GM12878 (cell line): ENCODE measurements at regions not wholly inside any gene's neighbourhood (a gene's known extent, or its start where the extent isn't known, plus 50 kb on each side); places are given as distances from the start of the nearest gene placed in this dataset.

ENCODE experiments used
- ATAC-seq: fragments of 200-7000 bp; cut with Tn5 transposase; 3 replicates; pipeline ENCODE4 v1.9.1; 2020; ENCODE audit warnings: mild to moderate bottlenecking, moderate library complexity
- BruUV-seq: library from RNA; stranded (reverse); fragments of 400-500 nt; replicated peaks from 2 replicates; lab custom pipeline; 2021; lab: Mats Ljungman, UMichigan
- CTCF ChIA-PET: fragments of 300-600 bp; sonication (Branson Sonifier 250); formaldehyde crosslinking; extraction: SDS; loops from one replicate; lab custom pipeline; 2021; ENCODE audit warnings: inconsistent platforms; lab: Yijun Ruan, JAX
- POLR2A ChIA-PET: fragments of 350-600 bp; formaldehyde crosslinking; extraction: SDS; loops from one replicate; lab custom pipeline; 2021; ENCODE audit warnings: inconsistent platforms; lab: Charles Lee
- RAD21 ChIA-PET: fragments of 300-600 bp; sonication (Branson Sonifier 250); formaldehyde crosslinking; loops from one replicate; lab custom pipeline; 2023; ENCODE audit warnings: antibody characterized with exemption; ENCODE audit not compliant: unreplicated experiment; lab: Charles Lee
- SMC1A ChIA-PET: fragments of 300-600 bp; sonication (Branson Sonifier 250); formaldehyde crosslinking; loops from one replicate; lab custom pipeline; 2023; ENCODE audit not compliant: unreplicated experiment, uncharacterized antibody; lab: Charles Lee
- DNase-seq: peaks from one replicate; pipeline ENCODE4 v3.0.0-alpha.2; 2011; ENCODE audit warnings: low read depth, low spot score
- FAIRE-seq: peaks from 3 replicates; lab custom pipeline; 2011; peaks lifted over from hg19 to GRCh38; lab: Jason Lieb, UNC
- H2AFZ ChIP-seq: 2 replicates; pipeline ENCODE4 v1.6.0; 2011; ENCODE audit warnings: low read depth, low read length, control low read depth; ENCODE audit not compliant: control insufficient read depth
- H3K27ac ChIP-seq: 2 replicates; pipeline ENCODE4 v1.5.1; 2011; ENCODE audit warnings: control low read depth; ENCODE audit not compliant: control insufficient read depth, insufficient read depth
- H3K27me3 ChIP-seq, 2 experiments: replicated peaks in 1 of 2; 2 replicates each; pipeline versions ENCODE4 v1.6.0 to v1.6.1; 2011; ENCODE audit warnings: low read length in 1 of 2; ENCODE audit not compliant: control insufficient read depth in 2 of 2, insufficient read depth in 2 of 2
- H3K36me3 ChIP-seq, 2 experiments: 2 replicates each; pipeline ENCODE4 v1.5.1; 2011; ENCODE audit warnings: low read length in 1 of 2; ENCODE audit not compliant: control insufficient read depth in 2 of 2, insufficient read depth in 2 of 2
- H3K4me1 ChIP-seq: 2 replicates; pipeline ENCODE4 v1.6.1; 2011; ENCODE audit warnings: mild to moderate bottlenecking, low read length, moderate library complexity, mixed read lengths; ENCODE audit not compliant: control insufficient read depth, insufficient read depth
- H3K4me2 ChIP-seq: 2 replicates; pipeline ENCODE4 v1.6.0; 2011; ENCODE audit warnings: control low read depth; ENCODE audit not compliant: control insufficient read depth, insufficient read depth
- H3K4me3 ChIP-seq: fragments of 200-600 bp; sonication (generic); 2 replicates; pipeline ENCODE4 v1.5.1; 2016
- H3K79me2 ChIP-seq: 2 replicates; pipeline ENCODE4 v1.6.0; 2011; ENCODE audit warnings: low read length; ENCODE audit not compliant: control insufficient read depth, insufficient read depth
- H3K9ac ChIP-seq: 2 replicates; pipeline ENCODE4 v1.8.0; 2011; ENCODE audit warnings: low read length, control low read depth, mixed read lengths; ENCODE audit not compliant: control insufficient read depth, insufficient read depth
- H3K9me3 ChIP-seq: replicated peaks from 3 replicates; pipeline ENCODE4 v1.5.1; 2011; ENCODE audit warnings: mild to moderate bottlenecking, low read length; ENCODE audit not compliant: control insufficient read depth, insufficient read depth
- H4K20me1 ChIP-seq: 2 replicates; pipeline ENCODE4 v1.6.0; 2011; ENCODE audit not compliant: control insufficient read depth, insufficient read depth
- BRCA1 ChIP-seq: IDR thresholded peaks from 2 replicates; pipeline ENCODE4 v1.6.1; 2011; ENCODE audit warnings: low read depth, low read length, improper control_type of control experiment
- CUX1 ChIP-seq: IDR thresholded peaks from 2 replicates; pipeline ENCODE4 v1.6.1; 2012; ENCODE audit warnings: improper control_type of control experiment, low read depth, low read length; ENCODE audit not compliant: insufficient replicate concordance
- GABPA ChIP-seq: IDR thresholded peaks from 2 replicates; pipeline ENCODE4 v1.6.1; 2014; ENCODE audit warnings: antibody characterized with exemption, low read depth, mild to moderate bottlenecking, inconsistent platforms
- KAT2A ChIP-seq: conservative IDR thresholded peaks from 2 replicates; pipeline ENCODE4 v1.6.1; 2011; ENCODE audit warnings: low read depth, low read length; ENCODE audit not compliant: control insufficient read depth
- LARP7 ChIP-seq: fragments of 450-650 bp; IDR thresholded peaks from 2 replicates; pipeline ENCODE4 v1.6.1; 2017; ENCODE audit warnings: mild to moderate bottlenecking
- MXI1 ChIP-seq: fragments of 150-350 bp; IDR thresholded peaks from 2 replicates; pipeline ENCODE4 v1.6.1; 2011; ENCODE audit warnings: low read depth, mild to moderate bottlenecking, inconsistent platforms, low read length, improper control_type of control experiment
- NRF1 ChIP-seq: conservative IDR thresholded peaks from 2 replicates; pipeline ENCODE4 v1.6.1; 2011; ENCODE audit warnings: mild to moderate bottlenecking, low read depth, low read length, improper control_type of control experiment
- PKNOX1 ChIP-seq: fragments of 450-650 bp; IDR thresholded peaks from 2 replicates; pipeline ENCODE4 v1.6.1; 2016; ENCODE audit warnings: mild to moderate bottlenecking
- PML ChIP-seq: IDR thresholded peaks from 2 replicates; pipeline ENCODE4 v1.6.1; 2012; ENCODE audit warnings: low read length, inconsistent platforms
- POLR2A ChIP-seq: IDR thresholded peaks from 2 replicates; pipeline ENCODE4 v1.6.1; 2011; ENCODE audit warnings: low read depth, mild to moderate bottlenecking, low read length
- SMARCA5 ChIP-seq: fragments of 450-650 bp; IDR thresholded peaks from 2 replicates; pipeline ENCODE4 v1.6.1; 2017; ENCODE audit warnings: mild to moderate bottlenecking
- TBL1XR1 ChIP-seq: IDR thresholded peaks from 2 replicates; pipeline ENCODE4 v1.6.1; 2012; ENCODE audit warnings: low read depth, low read length, improper control_type of control experiment
- ZBTB33 ChIP-seq: fragments of 450-650 bp; IDR thresholded peaks from 2 replicates; pipeline ENCODE4 v1.6.1; 2017; ENCODE audit warnings: mild to moderate bottlenecking
- ZNF207 ChIP-seq: fragments of 450-650 bp; IDR thresholded peaks from 2 replicates; pipeline ENCODE4 v1.6.1; 2014; ENCODE audit warnings: antibody characterized with exemption, mild to moderate bottlenecking, borderline replicate concordance
- in situ Hi-C: fragments of 300-500 bp; cut with MboI; formaldehyde crosslinking; loops from 9 replicates; pipeline ENCODE4 v1.14.3; 2018; ENCODE audit warnings: mixed read lengths
- intact Hi-C: fragments of 100-400 bp; cut with micrococcal nuclease; formaldehyde crosslinking; loops from one replicate; pipeline ENCODE4 v1.14.2; 2022; ENCODE audit not compliant: unreplicated experiment

- intact Hi-C loops (no loop called here), in situ Hi-C loops (no loop called here)
- H2AFZ ChIP-seq: no peak overlapping the region
- FAIRE-seq: no peak
- no peaks in the 10 kb centered on the region for H3K79me2 ChIP-seq
- POLR2A ChIA-PET: no interaction called here
- no peaks in the 10 kb centered on the region for H3K9me3 ChIP-seq
- no peaks in the 10 kb centered on the region for H3K4me1 ChIP-seq
- TF ChIP-seq BRCA1 (no peak), ZBTB33 (no peak), PKNOX1 (no peak), LARP7 (no peak), MXI1 (no peak), POLR2A (no peak), CUX1 (no peak), GABPA (no peak), NRF1 (no peak), PML (no peak), ZNF207 (no peak), TBL1XR1 (no peak), SMARCA5 (no peak), KAT2A (no peak)
- TF ChIP-seq, all 136 proteins: peak for 0
- Histone ChIP-seq H3K9ac (no peak overlapping the region), H4K20me1 (no peaks in the 10 kb centered on the region), H3K4me3 (no peak overlapping the region), H3K36me3 (no peaks in the 10 kb centered on the region), H3K4me2 (no peak overlapping the region), H3K27me3 (no peaks in the 10 kb centered on the region), H3K27ac (no peak overlapping the region)
- DNase-seq: no peak
- ChIA-PET SMC1A (no interaction called here), RAD21 (no interaction called here), CTCF (no interaction called here)
- no peak for ATAC-seq
- no TSS peak for BruUV-seq
Observed at GRCh38 chr4:124055896-124056295, 656.6 kb downstream of the ANKRD50 start.
